MG63 (cell line): ENCODE measurements at regions not wholly inside any gene's neighbourhood (a gene's known extent, or its start where the extent isn't known, plus 50 kb on each side); places are given as distances from the start of the nearest gene placed in this dataset.

Experiments
- DNase-seq: peaks from one replicate; pipeline ENCODE4 v3.0.0-alpha.2; 2020
- H3K27me3 ChIP-seq: fragments of 250-450 bp; sonication (Bioruptor Pico); 2 replicates; pipeline ENCODE4 v1.5.1; 2020; ENCODE audit warnings: mild to moderate bottlenecking, moderate library complexity
- H3K36me3 ChIP-seq: fragments of 250-450 bp; sonication (Bioruptor Pico); 2 replicates; pipeline ENCODE4 v1.5.1; 2020; ENCODE audit warnings: mild to moderate bottlenecking, moderate library complexity
- H3K4me3 ChIP-seq: fragments of 250-450 bp; sonication (Bioruptor Pico); 2 replicates; pipeline ENCODE4 v1.5.1; 2020; ENCODE audit warnings: mild to moderate bottlenecking, moderate library complexity
- H3K9me3 ChIP-seq: fragments of 250-450 bp; sonication (Bioruptor Pico); 2 replicates; pipeline ENCODE4 v1.5.1; 2020; ENCODE audit warnings: mild to moderate bottlenecking, moderate library complexity

DNA sequence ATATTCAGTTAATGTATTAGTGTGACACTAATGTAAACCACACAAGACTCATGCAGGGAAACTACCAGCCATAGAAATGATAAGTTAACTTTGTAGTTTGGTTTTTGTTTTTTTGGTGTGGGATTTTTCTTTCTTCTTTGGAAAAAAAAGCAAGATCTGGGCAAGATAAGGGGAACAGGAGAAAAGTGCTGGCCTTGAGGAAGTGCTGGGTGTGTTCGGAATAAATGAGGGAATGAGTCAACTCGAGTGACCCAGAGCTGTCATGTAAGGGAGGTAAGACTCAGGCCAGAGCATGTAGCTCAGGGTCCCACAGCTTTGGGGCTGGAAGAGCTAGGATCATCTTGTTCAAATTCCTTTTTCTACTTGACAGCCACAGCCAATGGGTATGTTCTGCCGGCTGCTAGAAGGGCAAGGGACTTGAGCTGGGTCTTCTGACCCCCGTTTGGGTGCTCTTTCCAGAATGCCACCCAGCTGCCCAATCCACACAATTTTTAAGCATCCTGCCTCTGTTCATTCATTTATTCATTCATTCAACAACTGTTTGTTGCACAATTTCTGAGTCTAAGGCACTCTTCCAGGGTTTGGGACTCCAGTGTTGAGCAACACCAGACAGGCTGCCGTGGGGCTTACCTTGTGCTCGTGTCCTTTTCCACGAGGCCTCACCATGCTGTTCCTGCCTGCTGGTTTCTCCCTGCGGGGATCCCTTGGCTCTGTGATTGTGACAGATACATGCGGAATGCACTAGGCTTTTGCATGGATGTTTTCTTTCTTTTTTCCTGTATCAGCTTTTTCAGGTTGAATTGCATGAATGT, 54.5 kb downstream of the CLDN34 start:
- no peaks in the 10 kb centered on the region for H3K27me3 ChIP-seq
- no peak for DNase-seq
- H3K36me3 ChIP-seq = no peaks in the 10 kb centered on the region; the same call in 1 of the 2 replicates
- H3K4me3 ChIP-seq = no peak overlapping the region
- H3K9me3 ChIP-seq = no peaks in the 10 kb centered on the region

- Histone ChIP-seq H3K27me3 (no peaks in the 10 kb centered on the region), H3K36me3 (no peaks in the 10 kb centered on the region; the same call in 1 of the 2 replicates), H3K4me3 (no peak overlapping the region), H3K9me3 (no peaks in the 10 kb centered on the region)
- no peak for DNase-seq
Measured at GRCh38 chrX:10022273-10022541, 55.0 kb downstream of the CLDN34 start.

GRCh38 chrX:10022580-10023245, 55.6 kb downstream of the CLDN34 start:
- Histone ChIP-seq H3K4me3 (no peak overlapping the region), H3K27me3 (no peaks in the 10 kb centered on the region), H3K36me3 (no peaks in the 10 kb centered on the region), H3K9me3 (no peaks in the 10 kb centered on the region)
- DNase-seq = no peak

DNA sequence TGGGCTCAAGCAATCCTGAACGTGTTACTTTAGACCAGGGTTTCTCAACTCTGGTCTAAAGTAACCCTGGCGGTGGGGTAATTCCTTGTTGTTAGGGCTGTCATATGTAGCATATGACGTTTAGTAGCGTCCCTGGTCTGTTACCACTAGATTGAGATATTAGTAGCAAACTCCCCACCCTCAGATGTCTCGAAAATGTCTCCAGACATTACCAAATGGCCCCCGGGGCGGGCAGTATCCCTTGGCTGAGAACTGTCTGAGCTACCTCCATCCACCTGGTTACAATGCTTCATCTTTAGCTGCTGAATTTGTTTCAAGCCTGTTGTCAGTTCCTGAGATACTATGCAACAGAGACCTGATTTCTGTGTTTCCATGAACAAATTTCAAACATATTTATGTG, 56.7 kb downstream of the CLDN34 start:
- Histone ChIP-seq H3K27me3 (no peaks in the 10 kb centered on the region), H3K4me3 (no peak overlapping the region)

DNA sequence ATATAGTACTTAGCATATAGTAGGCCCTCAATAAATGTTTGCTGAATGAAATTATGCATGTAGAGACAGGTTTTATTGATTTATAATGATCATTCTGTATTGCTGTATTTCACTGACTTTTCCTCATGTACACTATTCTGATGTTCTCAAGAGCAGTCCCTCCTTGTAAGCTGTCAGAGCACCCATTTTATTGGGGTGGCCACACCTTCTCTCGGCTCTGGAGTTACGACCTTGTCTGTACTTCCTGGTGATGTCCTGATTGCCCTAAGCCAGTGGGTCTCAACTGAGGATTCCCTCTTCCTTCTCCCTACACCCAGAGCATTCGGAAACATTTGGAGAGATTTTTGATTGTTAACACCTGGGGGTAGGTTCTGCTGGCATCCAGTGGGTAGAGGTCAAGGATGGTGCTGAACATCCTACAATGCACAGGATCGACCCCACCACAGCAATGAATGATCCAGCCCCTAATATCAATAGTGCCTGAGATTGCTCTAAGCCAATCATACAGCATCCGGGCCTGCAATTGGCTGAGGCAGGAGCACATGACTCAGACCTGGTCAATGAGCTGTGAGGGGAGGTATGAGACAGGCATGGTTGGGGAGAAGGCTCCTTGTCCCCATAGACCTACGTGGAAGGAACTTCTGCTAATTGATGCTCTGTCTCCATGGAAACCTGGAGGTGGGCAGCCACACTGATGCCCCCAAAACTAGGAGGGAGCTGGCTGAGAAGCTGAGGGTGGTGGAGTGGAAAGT, 58.8 kb downstream of the CLDN34 start:
- no peaks in the 10 kb centered on the region for H3K27me3 ChIP-seq
- no peak overlapping the region for H3K4me3 ChIP-seq
- H3K36me3 ChIP-seq = no peaks in the 10 kb centered on the region
- DNase-seq = no peak
- H3K9me3 ChIP-seq = no peaks in the 10 kb centered on the region

More for the DNA sequence above, 56.7 kb downstream of the CLDN34 start:
- no peaks in the 10 kb centered on the region for H3K9me3 ChIP-seq
- DNase-seq = no peak
- no peaks in the 10 kb centered on the region for H3K36me3 ChIP-seq

DNA sequence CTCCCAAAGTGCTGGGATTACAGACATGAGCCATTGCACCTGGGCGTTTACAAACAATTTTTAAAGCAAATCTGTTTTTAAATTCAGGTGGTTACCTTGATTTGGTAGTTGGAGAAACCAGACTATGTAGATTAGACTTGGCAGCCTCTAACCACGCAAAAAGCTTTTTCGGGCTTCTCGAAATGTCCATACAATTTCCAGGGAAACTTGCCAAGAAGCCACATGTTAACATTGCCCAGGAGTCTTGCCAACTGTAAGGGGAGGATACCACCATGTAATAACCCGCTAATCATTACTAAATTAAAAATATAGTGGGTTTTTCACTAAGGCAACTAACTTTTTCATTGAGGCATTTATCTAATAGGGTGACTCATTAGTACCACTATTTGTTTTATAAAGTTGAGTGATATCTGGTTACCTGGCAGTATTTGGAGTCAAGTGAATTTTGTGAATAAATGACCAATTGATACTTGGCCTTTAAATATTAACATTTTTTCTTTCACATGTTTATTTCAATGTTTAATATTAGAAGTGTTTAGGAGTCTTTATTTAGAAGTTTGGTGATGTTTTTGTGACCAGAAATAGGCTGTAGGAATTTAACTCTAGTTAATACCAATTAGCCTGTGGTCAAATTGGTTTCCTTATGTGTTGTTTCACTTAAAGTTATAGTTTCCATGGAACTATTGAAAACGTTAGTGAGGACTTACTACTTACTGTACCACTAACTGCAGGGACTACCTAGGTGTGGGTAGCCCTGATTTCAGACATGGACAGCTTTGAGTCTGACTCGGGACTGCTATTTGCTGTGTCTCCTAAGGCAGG, 61.3 kb downstream of the CLDN34 start:
- Histone ChIP-seq H3K4me3 (no peak overlapping the region), H3K36me3 (no peaks in the 10 kb centered on the region), H3K27me3 (no peaks in the 10 kb centered on the region), H3K9me3 (no peaks in the 10 kb centered on the region)
- DNase-seq = no peak

- no peak overlapping the region for H3K4me3 ChIP-seq
- no peak for DNase-seq
- no peaks in the 10 kb centered on the region for H3K36me3 ChIP-seq
- no peaks in the 10 kb centered on the region for H3K27me3 ChIP-seq
- H3K9me3 ChIP-seq = no peaks in the 10 kb centered on the region
Measured at GRCh38 chrX:10030570-10030969, 63.4 kb downstream of the CLDN34 start.

- Histone ChIP-seq H3K9me3 (no peaks in the 10 kb centered on the region), H3K27me3 (no peaks in the 10 kb centered on the region), H3K36me3 (no peaks in the 10 kb centered on the region), H3K4me3 (no peak overlapping the region)
- DNase-seq = no peak
Measured at GRCh38 chrX:10031746-10032145, 64.6 kb downstream of the CLDN34 start.

GRCh38 chrX:10032147-10032546, 65.0 kb downstream of the CLDN34 start:
- no peak for DNase-seq
- Histone ChIP-seq H3K9me3 (no peaks in the 10 kb centered on the region), H3K4me3 (no peak overlapping the region), H3K27me3 (no peaks in the 10 kb centered on the region), H3K36me3 (no peaks in the 10 kb centered on the region)

GRCh38 chrX:10033375-10034007, 66.3 kb downstream of the CLDN34 start:
- H3K36me3 ChIP-seq = no peaks in the 10 kb centered on the region
- H3K27me3 ChIP-seq = no peaks in the 10 kb centered on the region
- H3K9me3 ChIP-seq = no peaks in the 10 kb centered on the region
- no peak overlapping the region for H3K4me3 ChIP-seq
- DNase-seq = no peak

GRCh38 chrX:10034740-10035260, 67.6 kb downstream of the CLDN34 start:
- no peaks in the 10 kb centered on the region for H3K9me3 ChIP-seq
- no peaks in the 10 kb centered on the region for H3K36me3 ChIP-seq
- no peaks in the 10 kb centered on the region for H3K27me3 ChIP-seq
- H3K4me3 ChIP-seq = no peak overlapping the region
- no peak for DNase-seq

- H3K4me3 ChIP-seq = no peak overlapping the region
- DNase-seq = no peak
- H3K27me3 ChIP-seq = no peaks in the 10 kb centered on the region
- no peaks in the 10 kb centered on the region for H3K36me3 ChIP-seq
- H3K9me3 ChIP-seq = no peaks in the 10 kb centered on the region
Measured at GRCh38 chrX:10038585-10038984, 71.4 kb downstream of the CLDN34 start.

DNA sequence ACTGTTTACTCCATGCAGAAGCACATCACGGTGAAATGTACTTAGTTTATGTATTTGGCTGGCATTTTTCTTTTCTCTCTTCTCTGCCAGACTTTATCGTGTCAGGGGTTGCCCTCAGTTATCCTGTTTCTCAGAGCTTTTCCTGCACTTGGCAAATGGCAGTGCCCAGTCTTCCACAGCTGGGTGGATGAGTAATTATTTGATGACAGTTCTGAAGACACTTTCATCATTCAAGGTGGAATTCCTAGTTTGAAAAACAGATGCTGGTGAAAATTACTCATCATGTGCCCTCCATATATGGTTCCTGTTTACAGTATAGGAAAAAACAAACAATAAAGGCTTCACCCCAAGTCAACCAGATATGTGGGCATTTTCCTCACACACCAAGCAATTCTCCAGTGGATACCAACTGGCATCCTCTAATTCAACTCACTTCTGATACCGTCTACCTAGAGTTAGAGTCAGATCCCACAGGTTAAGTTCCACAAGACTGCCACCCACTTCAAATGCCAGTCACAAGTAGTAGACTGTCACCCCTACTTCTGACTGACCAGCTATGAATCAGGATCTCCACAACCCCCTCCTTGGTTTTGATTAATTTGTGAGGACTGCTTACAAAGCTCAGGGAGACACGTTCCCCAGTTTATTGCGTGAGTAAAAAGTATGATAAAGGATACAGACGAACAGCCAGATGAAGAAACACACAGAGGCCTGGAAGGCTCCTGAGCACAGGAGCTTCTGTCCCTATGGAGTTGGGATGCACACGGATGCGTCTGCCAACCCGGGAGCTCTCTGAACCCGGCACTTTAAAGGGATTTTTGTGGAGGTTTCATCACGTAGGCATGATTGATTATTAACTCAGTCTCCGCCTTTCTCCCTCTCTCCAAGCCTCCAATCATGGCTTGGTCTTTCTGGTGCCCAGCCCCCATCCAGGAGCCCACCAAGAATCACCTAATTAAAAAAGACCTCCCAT, 72.9 kb downstream of the CLDN34 start:
- Histone ChIP-seq H3K27me3 (no peaks in the 10 kb centered on the region), H3K9me3 (no peaks in the 10 kb centered on the region)
- peak; percentile 76 for DNase-seq

GRCh38 chrX:10040961-10041360, 73.8 kb downstream of the CLDN34 start:
- no peaks in the 10 kb centered on the region for H3K9me3 ChIP-seq
- no peak overlapping the region for H3K4me3 ChIP-seq
- no peaks in the 10 kb centered on the region for H3K36me3 ChIP-seq
- no peak for DNase-seq
- no peaks in the 10 kb centered on the region for H3K27me3 ChIP-seq

More for the DNA sequence above, 72.9 kb downstream of the CLDN34 start:
- H3K36me3 ChIP-seq = no peaks in the 10 kb centered on the region
- H3K4me3 ChIP-seq = no peak overlapping the region

GRCh38 chrX:10041383-10041782, 74.2 kb downstream of the CLDN34 start:
- H3K27me3 ChIP-seq = no peaks in the 10 kb centered on the region
- H3K36me3 ChIP-seq = no peaks in the 10 kb centered on the region
- H3K4me3 ChIP-seq = no peak overlapping the region
- DNase-seq = peak; percentile 89
- H3K9me3 ChIP-seq = no peaks in the 10 kb centered on the region
